COR-L47 (cell line): ENCODE measurements at regions not wholly inside any gene's neighbourhood (a gene's known extent, or its start where the extent isn't known, plus 50 kb on each side); places are given as distances from the start of the nearest gene placed in this dataset.

Experiments
- DNase-seq: peaks from one replicate; lab custom pipeline; 2025; lab: John Stamatoyannopoulos, UW

- DNase-seq: no peak
Observed at GRCh38 chr15:87805117-87805820, 451.3 kb downstream of the NTRK3 start.

GRCh38 chr15:87804451-87804850, 452.1 kb downstream of the NTRK3 start:
- DNase-seq: no peak

GRCh38 chr15:87799838-87800237, 456.7 kb downstream of the NTRK3 start:
- no peak for DNase-seq

- no peak for DNase-seq
Observed at GRCh38 chr15:87799428-87799827, 457.1 kb downstream of the NTRK3 start.

- no peak for DNase-seq
Observed at GRCh38 chr15:87793725-87794124, 462.8 kb downstream of the NTRK3 start.

- DNase-seq: no peak
Observed at GRCh38 chr15:87792250-87793040, 464.1 kb downstream of the NTRK3 start.

- no peak for DNase-seq
Observed at GRCh38 chr15:87781959-87782625, 474.4 kb downstream of the NTRK3 start.

- no peak for DNase-seq
Observed at GRCh38 chr15:87779746-87780145, 476.8 kb downstream of the NTRK3 start.

GRCh38 chr15:87778358-87778757, 478.2 kb downstream of the NTRK3 start:
- DNase-seq: no peak

GRCh38 chr15:87777054-87777561, 479.4 kb downstream of the NTRK3 start:
- no peak for DNase-seq

- DNase-seq: no peak
Observed at GRCh38 chr15:87767516-87767915, 489.0 kb downstream of the NTRK3 start.

- DNase-seq: no peak
Observed at GRCh38 chr15:87764461-87765240, 491.9 kb downstream of the NTRK3 start.

- DNase-seq: no peak
Observed at GRCh38 chr15:87763837-87764236, 492.7 kb downstream of the NTRK3 start.

GRCh38 chr15:87761736-87762509, 494.6 kb downstream of the NTRK3 start:
- DNase-seq: no peak

GRCh38 chr15:87760547-87761314, 495.8 kb downstream of the NTRK3 start:
- DNase-seq: no peak

GRCh38 chr15:87758794-87759418, 497.6 kb downstream of the NTRK3 start:
- no peak for DNase-seq

- DNase-seq: no peak
Observed at GRCh38 chr15:87757084-87757483, 499.5 kb downstream of the NTRK3 start.

- DNase-seq: no peak
Observed at GRCh38 chr15:87756072-87756471, 500.5 kb downstream of the NTRK3 start.

GRCh38 chr15:87755226-87755625, 501.3 kb downstream of the NTRK3 start:
- no peak for DNase-seq

GRCh38 chr15:87753539-87753938, 503.0 kb downstream of the NTRK3 start:
- DNase-seq: no peak
